ENCODE measurements at regions not wholly inside any gene's neighbourhood (a gene's known extent, or its start where the extent isn't known, plus 50 kb on each side); places are given as distances from the start of the nearest gene placed in this dataset.

- no peak for DNase-seq (ENCODE audit: low read depth in 4 of 4, low spot score in 1 of 4)
Observed at GRCh38 chr15:59835776-59836175, 146.7 kb upstream of the BNIP2 start.

- no peak for DNase-seq (ENCODE audit: low read depth in 4 of 4, low spot score in 1 of 4)
Observed at GRCh38 chr15:59834528-59834927, 145.4 kb upstream of the BNIP2 start.

GRCh38 chr15:59833366-59833765, 144.2 kb upstream of the BNIP2 start:
- DNase-seq (ENCODE audit: low read depth in 4 of 4, low spot score in 1 of 4) = no peak

GRCh38 chr15:59830873-59831272, 141.8 kb upstream of the BNIP2 start:
- no peak for DNase-seq (ENCODE audit: low read depth in 4 of 4, low spot score in 1 of 4)

- DNase-seq (ENCODE audit: low read depth in 4 of 4, low spot score in 1 of 4) = no peak
Observed at GRCh38 chr15:59830098-59830497, 141.0 kb upstream of the BNIP2 start.

GRCh38 chr15:59828861-59829260, 139.7 kb upstream of the BNIP2 start:
- no peak for DNase-seq (ENCODE audit: low read depth in 4 of 4, low spot score in 1 of 4)

GRCh38 chr15:59828263-59828662, 139.1 kb upstream of the BNIP2 start:
- no peak for DNase-seq (ENCODE audit: low read depth in 4 of 4, low spot score in 1 of 4)

GRCh38 chr15:59825901-59826300, 136.8 kb upstream of the BNIP2 start:
- DNase-seq (ENCODE audit: low read depth in 4 of 4, low spot score in 1 of 4) = no peak

GRCh38 chr15:59821286-59821685, 132.2 kb upstream of the BNIP2 start:
- DNase-seq (ENCODE audit: low read depth in 4 of 4, low spot score in 1 of 4) = no peak

GRCh38 chr15:59819092-59819491, 130.0 kb upstream of the BNIP2 start:
- no peak for DNase-seq (ENCODE audit: low read depth in 4 of 4, low spot score in 1 of 4)

- no peak for DNase-seq (ENCODE audit: low read depth in 4 of 4, low spot score in 1 of 4)
Observed at GRCh38 chr15:59818336-59818735, 129.2 kb upstream of the BNIP2 start.

- DNase-seq (ENCODE audit: low read depth in 4 of 4, low spot score in 1 of 4) = no peak
Observed at GRCh38 chr15:59817834-59818233, 128.7 kb upstream of the BNIP2 start.

- DNase-seq (ENCODE audit: low read depth in 4 of 4, low spot score in 1 of 4) = no peak
Observed at GRCh38 chr15:59817053-59817452, 127.9 kb upstream of the BNIP2 start.

GRCh38 chr15:59814409-59814808, 125.3 kb upstream of the BNIP2 start:
- DNase-seq (ENCODE audit: low read depth in 4 of 4, low spot score in 1 of 4) = no peak

- DNase-seq (ENCODE audit: low read depth in 4 of 4, low spot score in 1 of 4) = no peak
Observed at GRCh38 chr15:59812889-59813288, 123.8 kb upstream of the BNIP2 start.

- DNase-seq (ENCODE audit: low read depth in 4 of 4, low spot score in 1 of 4) = no peak
Observed at GRCh38 chr15:59812250-59812870, 123.2 kb upstream of the BNIP2 start.

- peak in 1 of 4 experiments; percentile 23 for DNase-seq (ENCODE audit: low read depth in 4 of 4, low spot score in 1 of 4)
Observed at GRCh38 chr15:59803293-59803966, 114.3 kb upstream of the BNIP2 start.

- DNase-seq (ENCODE audit: low read depth in 4 of 4, low spot score in 1 of 4) = no peak
Observed at GRCh38 chr15:59801649-59802048, 112.5 kb upstream of the BNIP2 start.

GRCh38 chr15:59798605-59798917, 109.4 kb upstream of the BNIP2 start:
- no peak for DNase-seq (ENCODE audit: low read depth in 4 of 4, low spot score in 1 of 4)

- DNase-seq (ENCODE audit: low read depth in 4 of 4, low spot score in 1 of 4) = no peak
Observed at GRCh38 chr15:59797756-59798604, 108.9 kb upstream of the BNIP2 start.

GRCh38 chr15:59794229-59794886, 105.2 kb upstream of the BNIP2 start:
- DNase-seq (ENCODE audit: low read depth in 4 of 4, low spot score in 1 of 4) = no peak

GRCh38 chr15:59792359-59792758, 103.2 kb upstream of the BNIP2 start:
- DNase-seq (ENCODE audit: low read depth in 4 of 4, low spot score in 1 of 4) = no peak
